GM12878 (cell line): ENCODE measurements at regions not wholly inside any gene's neighbourhood (a gene's known extent, or its start where the extent isn't known, plus 50 kb on each side); places are given as distances from the start of the nearest gene placed in this dataset.

Source experiments
- CREB1 ChIP-seq: IDR thresholded peaks from 2 replicates; pipeline ENCODE4 v1.6.1; 2012; ENCODE audit warnings: low read depth, mild to moderate bottlenecking, inconsistent platforms
- CREM ChIP-seq: IDR thresholded peaks from 2 replicates; pipeline ENCODE4 v1.6.1; 2014; ENCODE audit warnings: antibody characterized with exemption, low read depth
- CUX1 ChIP-seq: IDR thresholded peaks from 2 replicates; pipeline ENCODE4 v1.6.1; 2012; ENCODE audit warnings: improper control_type of control experiment, low read depth, low read length; ENCODE audit not compliant: insufficient replicate concordance
- EGR1 ChIP-seq, 2 experiments: IDR thresholded peaks; 1 replicate in 1 of 2; 2 replicates in 1 of 2; pipeline ENCODE4 v1.6.1; 2011 to 2012; ENCODE audit warnings: low read depth in 2 of 2, low read length in 2 of 2, borderline replicate concordance in 1 of 2, mild to moderate bottlenecking in 1 of 2, moderate library complexity in 1 of 2
- EP300 ChIP-seq, 2 experiments: fragments of 150-350 bp in 1 of 2; IDR thresholded peaks; 2 replicates each; pipeline ENCODE4 v1.6.1; 2011 to 2012; ENCODE audit warnings: low read depth in 2 of 2, low read length in 2 of 2, borderline replicate concordance in 1 of 2, improper control_type of control experiment in 1 of 2, inconsistent platforms in 1 of 2; ENCODE audit not compliant: control insufficient read depth in 1 of 2
- MTA2 ChIP-seq: fragments of 450-650 bp; IDR thresholded peaks from 2 replicates; pipeline ENCODE4 v1.6.1; 2016; ENCODE audit warnings: low read depth, mild to moderate bottlenecking, moderate library complexity
- MYC ChIP-seq: IDR thresholded peaks from 2 replicates; pipeline ENCODE4 v1.6.1; 2011; ENCODE audit warnings: mild to moderate bottlenecking, low read length, moderate library complexity, inconsistent platforms; ENCODE audit not compliant: insufficient read depth, insufficient replicate concordance, insufficient read length, severe bottlenecking
- POU2F2 ChIP-seq: IDR thresholded peaks from 3 replicates; pipeline ENCODE4 v1.6.1; 2011; ENCODE audit warnings: low read depth, mild to moderate bottlenecking, low read length, borderline replicate concordance
- SMC3 ChIP-seq: IDR thresholded peaks from 2 replicates; pipeline ENCODE4 v1.6.1; 2011; ENCODE audit warnings: low read length, improper control_type of control experiment, borderline replicate concordance
- SREBF2 ChIP-seq: IDR thresholded peaks from 2 replicates; pipeline ENCODE4 v1.6.1; 2012; ENCODE audit warnings: mild to moderate bottlenecking, low read length
- STAT1 ChIP-seq: fragments of 450-650 bp; conservative IDR thresholded peaks from 2 replicates; pipeline ENCODE4 v1.6.1; 2014; ENCODE audit warnings: antibody characterized with exemption, mild to moderate bottlenecking
- ZZZ3 ChIP-seq: IDR thresholded peaks from 2 replicates; pipeline ENCODE4 v1.6.1; 2011; ENCODE audit warnings: low read depth; ENCODE audit not compliant: control insufficient read depth, insufficient read length
- TF ChIP-seq, protein P1 (sequence below): fragments of 450-650 bp; IDR thresholded peaks from 2 replicates; pipeline ENCODE4 v1.6.1; 2016; ENCODE audit warnings: mild to moderate bottlenecking
- TF ChIP-seq, protein P2 (sequence below): fragments of 450-650 bp; IDR thresholded peaks from 2 replicates; pipeline ENCODE4 v1.6.1; 2017; ENCODE audit warnings: mild to moderate bottlenecking, low read depth, inconsistent platforms; ENCODE audit not compliant: poor library complexity, severe bottlenecking
- TF ChIP-seq, protein P3 (sequence below), 3 experiments: IDR thresholded peaks in 2 of 3; conservative IDR thresholded peaks in 1 of 3; 2 replicates each; pipeline ENCODE4 v1.5.1; 2011; ENCODE audit warnings: low read depth in 3 of 3, low read length in 3 of 3, mild to moderate bottlenecking in 3 of 3, control low read depth in 2 of 3, moderate library complexity in 2 of 3, inconsistent platforms in 1 of 3, mixed read lengths in 1 of 3; ENCODE audit not compliant: control insufficient read depth in 2 of 3, insufficient read depth in 1 of 3; ENCODE audit errors: extremely low read depth in 1 of 3
- TF ChIP-seq, protein P4 (sequence below): IDR thresholded peaks from 2 replicates; pipeline ENCODE4 v1.6.1; 2011; ENCODE audit warnings: low read depth, low read length, improper control_type of control experiment, borderline replicate concordance

- TF ChIP-seq EP300 (IDR thresholded peaks at IDR 0.05; ENCODE audit: borderline replicate concordance in 1 of 2, control insufficient read depth in 1 of 2, low read depth in 2 of 2, low read length in 2 of 2) (peak; percentile 34 to 51; a peak in 1 of 4 replicates), STAT1 (no peak), EGR1 (IDR thresholded peaks at IDR 0.05; ENCODE audit: borderline replicate concordance in 1 of 2, low read depth in 2 of 2, low read length in 2 of 2) (no peak), CREB1 (no peak), POU2F2 (peak; percentile 96), SREBF2 (no peak), CREM (no peak), MYC (no peak), MTA2 (peak; percentile 80), ZZZ3 (no peak), SMC3 (peak; percentile 33; the same call in 1 of the 2 replicates), CUX1 (no peak)
- TF ChIP-seq, protein P1, sequence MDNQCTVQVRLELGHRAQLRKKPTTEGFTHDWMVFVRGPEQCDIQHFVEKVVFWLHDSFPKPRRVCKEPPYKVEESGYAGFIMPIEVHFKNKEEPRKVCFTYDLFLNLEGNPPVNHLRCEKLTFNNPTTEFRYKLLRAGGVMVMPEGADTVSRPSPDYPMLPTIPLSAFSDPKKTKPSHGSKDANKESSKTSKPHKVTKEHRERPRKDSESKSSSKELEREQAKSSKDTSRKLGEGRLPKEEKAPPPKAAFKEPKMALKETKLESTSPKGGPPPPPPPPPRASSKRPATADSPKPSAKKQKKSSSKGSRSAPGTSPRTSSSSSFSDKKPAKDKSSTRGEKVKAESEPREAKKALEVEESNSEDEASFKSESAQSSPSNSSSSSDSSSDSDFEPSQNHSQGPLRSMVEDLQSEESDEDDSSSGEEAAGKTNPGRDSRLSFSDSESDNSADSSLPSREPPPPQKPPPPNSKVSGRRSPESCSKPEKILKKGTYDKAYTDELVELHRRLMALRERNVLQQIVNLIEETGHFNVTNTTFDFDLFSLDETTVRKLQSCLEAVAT = no peak
- TF ChIP-seq, protein P2, sequence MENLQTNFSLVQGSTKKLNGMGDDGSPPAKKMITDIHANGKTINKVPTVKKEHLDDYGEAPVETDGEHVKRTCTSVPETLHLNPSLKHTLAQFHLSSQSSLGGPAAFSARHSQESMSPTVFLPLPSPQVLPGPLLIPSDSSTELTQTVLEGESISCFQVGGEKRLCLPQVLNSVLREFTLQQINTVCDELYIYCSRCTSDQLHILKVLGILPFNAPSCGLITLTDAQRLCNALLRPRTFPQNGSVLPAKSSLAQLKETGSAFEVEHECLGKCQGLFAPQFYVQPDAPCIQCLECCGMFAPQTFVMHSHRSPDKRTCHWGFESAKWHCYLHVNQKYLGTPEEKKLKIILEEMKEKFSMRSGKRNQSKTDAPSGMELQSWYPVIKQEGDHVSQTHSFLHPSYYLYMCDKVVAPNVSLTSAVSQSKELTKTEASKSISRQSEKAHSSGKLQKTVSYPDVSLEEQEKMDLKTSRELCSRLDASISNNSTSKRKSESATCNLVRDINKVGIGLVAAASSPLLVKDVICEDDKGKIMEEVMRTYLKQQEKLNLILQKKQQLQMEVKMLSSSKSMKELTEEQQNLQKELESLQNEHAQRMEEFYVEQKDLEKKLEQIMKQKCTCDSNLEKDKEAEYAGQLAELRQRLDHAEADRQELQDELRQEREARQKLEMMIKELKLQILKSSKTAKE = peak; percentile 27
- TF ChIP-seq, protein P3, sequence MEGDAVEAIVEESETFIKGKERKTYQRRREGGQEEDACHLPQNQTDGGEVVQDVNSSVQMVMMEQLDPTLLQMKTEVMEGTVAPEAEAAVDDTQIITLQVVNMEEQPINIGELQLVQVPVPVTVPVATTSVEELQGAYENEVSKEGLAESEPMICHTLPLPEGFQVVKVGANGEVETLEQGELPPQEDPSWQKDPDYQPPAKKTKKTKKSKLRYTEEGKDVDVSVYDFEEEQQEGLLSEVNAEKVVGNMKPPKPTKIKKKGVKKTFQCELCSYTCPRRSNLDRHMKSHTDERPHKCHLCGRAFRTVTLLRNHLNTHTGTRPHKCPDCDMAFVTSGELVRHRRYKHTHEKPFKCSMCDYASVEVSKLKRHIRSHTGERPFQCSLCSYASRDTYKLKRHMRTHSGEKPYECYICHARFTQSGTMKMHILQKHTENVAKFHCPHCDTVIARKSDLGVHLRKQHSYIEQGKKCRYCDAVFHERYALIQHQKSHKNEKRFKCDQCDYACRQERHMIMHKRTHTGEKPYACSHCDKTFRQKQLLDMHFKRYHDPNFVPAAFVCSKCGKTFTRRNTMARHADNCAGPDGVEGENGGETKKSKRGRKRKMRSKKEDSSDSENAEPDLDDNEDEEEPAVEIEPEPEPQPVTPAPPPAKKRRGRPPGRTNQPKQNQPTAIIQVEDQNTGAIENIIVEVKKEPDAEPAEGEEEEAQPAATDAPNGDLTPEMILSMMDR (IDR thresholded peaks at IDR 0.05 in 2 of 3, conservative IDR thresholded peaks at IDR 0.05 in 1 of 3; ENCODE audit: control insufficient read depth in 2 of 3, extremely low read depth in 1 of 3, insufficient read depth in 1 of 3, low read depth in 3 of 3, low read length in 3 of 3) = peak; percentile 47 to 70 (median 59)
- TF ChIP-seq, protein P4, sequence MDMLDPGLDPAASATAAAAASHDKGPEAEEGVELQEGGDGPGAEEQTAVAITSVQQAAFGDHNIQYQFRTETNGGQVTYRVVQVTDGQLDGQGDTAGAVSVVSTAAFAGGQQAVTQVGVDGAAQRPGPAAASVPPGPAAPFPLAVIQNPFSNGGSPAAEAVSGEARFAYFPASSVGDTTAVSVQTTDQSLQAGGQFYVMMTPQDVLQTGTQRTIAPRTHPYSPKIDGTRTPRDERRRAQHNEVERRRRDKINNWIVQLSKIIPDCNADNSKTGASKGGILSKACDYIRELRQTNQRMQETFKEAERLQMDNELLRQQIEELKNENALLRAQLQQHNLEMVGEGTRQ = no peak
These were observed 160.0 kb upstream of the SOX5 start (continued) for GRCh38 chr12:24109381-24110039.
